Germinal center (tissue), 1 donor: ENCODE measurements at regions not wholly inside any gene's neighbourhood (a gene's known extent, or its start where the extent isn't known, plus 50 kb on each side); places are given as distances from the start of the nearest gene placed in this dataset.

Experiments used
- DNase-seq: peaks from one replicate; pipeline ENCODE4 v3.0.0; 2012; ENCODE audit warnings: mixed read lengths, low spot score

DNA sequence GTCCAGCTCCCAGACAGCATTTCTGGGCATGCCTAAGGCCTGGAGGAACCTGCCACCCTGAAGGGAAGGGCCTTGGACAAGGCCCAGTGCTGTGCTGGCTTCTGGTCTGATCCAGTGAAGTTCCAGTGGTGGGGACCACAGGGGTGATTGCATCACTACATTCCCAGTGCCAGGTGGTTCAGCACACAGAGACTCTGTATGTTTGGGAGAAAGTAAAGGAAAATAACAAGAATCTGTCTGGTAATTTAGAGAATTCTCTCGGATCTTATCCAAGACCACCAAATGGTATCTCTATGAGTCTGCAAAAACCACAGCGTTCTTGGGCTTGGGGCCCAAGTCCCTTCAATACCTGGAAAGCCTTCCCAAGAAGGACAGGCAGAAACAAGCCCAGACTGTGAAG lies 131.8 kb upstream of the MAD2L1 start:
- DNase-seq = no peak

DNA sequence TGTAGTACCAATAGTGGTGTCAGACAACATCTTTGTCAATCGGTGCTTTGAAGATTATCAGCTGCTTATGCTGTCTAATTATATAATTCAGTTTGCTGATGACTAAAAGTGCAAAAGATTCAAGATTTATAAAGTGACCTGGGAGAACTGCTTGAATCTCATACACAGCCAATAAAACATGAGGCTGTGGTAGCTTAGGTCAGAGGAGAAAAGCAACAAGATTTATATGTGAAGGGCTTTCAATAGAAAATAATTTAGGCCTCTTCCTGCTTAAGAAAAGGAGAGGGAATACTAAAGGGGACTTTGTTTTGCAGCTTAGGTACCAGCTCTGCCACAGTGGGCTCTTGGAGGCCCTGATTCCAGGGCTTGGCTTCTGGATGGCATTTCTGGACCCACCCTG lies 111.0 kb upstream of the MAD2L1 start:
- no peak for DNase-seq

DNA sequence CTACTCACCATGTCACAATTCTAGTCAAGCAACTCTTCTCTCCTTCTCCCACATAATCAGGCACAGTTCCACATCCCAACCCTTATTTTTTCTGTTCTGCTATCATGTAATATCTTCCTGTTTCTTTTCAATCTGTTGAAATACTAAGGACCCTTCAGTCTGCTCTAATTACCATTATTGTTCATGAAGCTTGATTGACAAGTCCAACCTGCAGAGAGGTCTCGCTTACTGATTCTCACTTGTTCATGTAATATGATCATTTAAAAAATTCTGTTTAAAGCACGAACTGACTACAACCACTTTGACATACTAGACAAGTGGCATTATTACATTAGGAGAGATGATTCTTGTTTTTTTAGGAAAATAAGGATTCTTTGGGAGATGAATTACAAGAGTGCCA lies 108.6 kb upstream of the MAD2L1 start:
- DNase-seq = no peak

DNA sequence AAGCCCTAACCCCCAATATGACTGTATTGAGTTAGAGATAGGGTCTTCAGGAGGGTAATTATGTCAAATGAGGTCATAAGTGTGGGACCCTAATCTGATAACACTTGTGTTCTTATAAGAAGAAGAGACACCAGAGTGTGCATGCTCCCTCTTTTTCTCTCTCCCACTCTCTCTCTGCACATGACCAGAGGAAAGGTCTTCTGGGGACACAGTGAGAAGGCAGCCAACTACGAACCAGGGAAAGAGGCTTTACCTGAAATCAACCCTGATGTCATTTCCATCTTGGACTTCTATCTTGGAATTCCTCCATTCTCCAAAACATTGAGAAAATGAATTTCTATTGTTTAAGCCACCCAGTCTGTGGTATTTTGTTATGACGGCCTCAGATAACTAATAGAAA lies 97.2 kb upstream of the MAD2L1 start:
- no peak for DNase-seq

DNA sequence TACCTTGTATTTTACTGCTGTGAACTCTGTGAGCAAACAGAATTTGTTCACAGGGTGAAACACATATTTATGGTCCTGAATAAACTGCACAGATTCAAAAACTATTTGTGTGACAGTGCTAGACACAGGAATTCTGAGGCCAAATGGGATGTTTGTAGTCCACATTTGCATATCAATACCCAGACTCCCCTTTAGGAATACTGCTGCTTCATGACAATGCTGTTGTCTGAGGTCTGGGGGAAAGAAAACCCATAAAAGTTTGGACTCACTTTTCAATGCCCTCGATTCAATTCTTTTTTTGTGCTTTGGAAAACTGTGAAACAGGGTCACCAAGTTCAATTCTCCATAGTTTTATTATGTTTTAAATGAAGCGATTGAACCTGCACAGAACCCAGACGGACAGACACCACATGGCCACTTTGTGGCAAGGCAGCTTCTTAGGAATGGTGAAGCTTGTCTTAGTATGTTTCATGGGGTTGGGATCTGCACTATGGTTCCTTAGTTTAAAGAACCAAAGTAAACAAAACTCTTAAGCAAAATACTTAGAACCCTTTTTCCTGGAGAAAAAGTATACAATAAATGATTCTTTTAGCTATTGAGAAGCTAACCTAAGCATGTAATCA lies 92.3 kb upstream of the MAD2L1 start:
- no peak for DNase-seq

DNA sequence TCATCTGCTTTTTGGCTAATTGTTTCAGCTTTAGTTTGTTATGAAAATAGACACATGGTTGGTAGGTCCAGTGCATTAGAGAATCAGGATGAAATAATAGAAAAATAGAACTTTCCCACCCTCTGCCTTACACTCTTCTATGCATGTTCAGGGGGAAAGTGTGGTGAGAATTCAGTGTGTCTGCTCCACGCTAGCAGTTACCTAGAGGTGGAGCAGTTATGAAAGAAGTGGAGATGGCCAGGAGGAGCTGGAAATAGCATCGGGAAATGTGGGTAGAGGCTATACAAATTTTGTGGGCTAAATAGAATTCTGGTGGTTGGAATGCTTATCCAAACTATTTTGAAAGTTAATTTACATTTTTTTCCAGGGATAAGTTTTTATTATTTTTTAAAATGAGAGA lies 91.4 kb upstream of the MAD2L1 start:
- DNase-seq = no peak

DNA sequence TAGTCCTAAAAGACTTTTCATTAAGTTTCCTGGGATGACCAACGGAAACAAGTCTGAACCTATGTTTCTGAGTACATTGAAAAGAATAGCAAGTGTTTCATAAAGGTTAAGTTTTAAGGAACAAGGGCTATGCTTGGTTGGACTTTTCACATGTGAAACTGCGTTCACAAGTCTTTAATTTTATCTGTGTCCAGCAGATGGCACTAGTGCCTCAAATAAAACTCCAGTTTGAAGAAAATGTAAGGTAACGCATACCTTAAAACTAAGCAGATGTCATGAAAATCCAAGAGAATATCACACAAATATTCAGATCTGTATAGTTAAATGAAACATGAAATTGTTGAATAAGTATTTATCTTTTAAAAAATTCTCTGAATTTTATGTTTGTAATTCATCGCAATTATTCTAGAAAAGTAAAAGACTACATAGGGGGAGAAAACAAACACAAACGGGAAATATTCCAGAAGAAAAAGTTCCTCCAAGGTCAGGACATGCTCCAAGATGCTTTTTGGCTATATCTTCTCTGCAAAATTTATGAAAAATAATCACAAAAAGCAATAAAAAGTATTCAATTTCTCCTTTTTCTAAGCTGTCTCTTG lies 89.6 kb upstream of the MAD2L1 start:
- peak; percentile 13 for DNase-seq

DNA sequence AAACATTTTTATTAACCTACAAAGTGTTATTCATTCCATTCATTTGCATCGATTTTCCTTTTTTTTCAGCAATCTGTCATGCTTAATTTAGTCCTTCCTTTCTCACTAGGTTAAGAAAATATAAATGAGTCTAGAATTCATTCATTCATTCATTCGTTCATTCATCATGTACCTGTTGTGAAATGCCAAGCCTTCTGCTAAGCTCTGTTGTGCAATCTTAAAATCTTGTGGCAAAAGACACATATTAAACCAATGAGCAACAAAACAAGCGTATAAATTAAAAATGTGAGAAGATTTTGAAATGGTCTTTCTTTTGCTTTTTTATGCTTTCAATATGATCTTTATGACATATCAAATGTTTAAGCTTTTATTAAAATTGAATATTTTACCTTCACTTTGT lies 88.6 kb upstream of the MAD2L1 start:
- DNase-seq = no peak

DNA sequence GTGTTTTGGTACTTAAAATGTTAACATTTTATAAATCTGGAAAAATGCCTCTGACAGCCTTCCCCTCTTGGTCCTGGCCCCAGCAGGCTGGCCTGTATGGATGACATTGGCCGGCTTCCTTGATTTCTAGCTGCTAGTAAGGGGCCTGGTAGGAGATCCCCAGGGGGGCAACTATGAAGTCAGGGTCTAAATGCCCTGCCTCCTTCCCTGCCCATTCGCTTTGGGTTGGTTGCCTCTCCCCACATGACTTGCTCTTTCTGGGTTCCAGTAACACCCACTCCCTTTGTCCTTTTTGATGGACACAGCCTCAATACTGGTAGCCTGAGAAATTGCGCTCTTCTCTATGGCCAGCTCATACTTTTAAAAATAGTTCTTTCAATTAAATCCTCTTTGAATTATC lies 78.0 kb upstream of the MAD2L1 start:
- no peak for DNase-seq

DNA sequence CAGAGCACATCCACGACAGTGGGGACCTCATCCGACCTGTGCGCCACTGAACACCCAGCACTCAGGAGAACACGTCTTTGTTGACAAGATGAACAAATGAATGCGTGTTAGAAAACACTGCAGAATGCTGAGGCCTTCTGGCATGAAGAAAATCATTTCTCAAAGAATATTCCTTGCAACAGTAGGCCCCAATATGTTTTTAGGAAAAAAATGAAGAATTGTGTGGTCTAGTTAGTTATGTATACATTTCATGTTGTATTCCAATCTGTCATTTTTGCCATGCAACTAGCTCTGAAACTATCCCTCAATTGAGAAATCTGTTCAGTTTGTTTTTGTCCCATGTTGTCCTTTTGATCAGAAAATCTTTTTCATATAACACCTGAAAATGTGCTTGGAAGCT lies 77.4 kb upstream of the MAD2L1 start:
- DNase-seq = no peak

DNA sequence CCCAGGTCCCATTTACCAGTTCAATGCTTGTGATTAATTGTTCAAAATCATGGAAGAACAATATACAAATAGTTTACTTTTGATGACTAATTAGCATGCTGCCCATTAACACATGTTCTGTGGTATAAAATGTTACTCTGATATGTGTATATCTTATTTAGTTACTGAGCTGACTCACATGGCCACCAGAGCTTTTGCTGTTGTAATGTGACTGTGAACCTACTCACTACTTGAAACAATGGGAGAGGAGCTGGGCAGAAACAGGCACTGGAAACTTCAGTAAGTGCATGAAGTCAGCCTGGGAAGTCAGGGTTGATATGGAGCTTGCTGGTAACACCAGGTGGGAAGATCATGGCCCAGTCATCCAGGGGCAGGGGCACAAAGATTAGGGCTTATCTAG lies 72.7 kb upstream of the MAD2L1 start:
- no peak for DNase-seq

DNA sequence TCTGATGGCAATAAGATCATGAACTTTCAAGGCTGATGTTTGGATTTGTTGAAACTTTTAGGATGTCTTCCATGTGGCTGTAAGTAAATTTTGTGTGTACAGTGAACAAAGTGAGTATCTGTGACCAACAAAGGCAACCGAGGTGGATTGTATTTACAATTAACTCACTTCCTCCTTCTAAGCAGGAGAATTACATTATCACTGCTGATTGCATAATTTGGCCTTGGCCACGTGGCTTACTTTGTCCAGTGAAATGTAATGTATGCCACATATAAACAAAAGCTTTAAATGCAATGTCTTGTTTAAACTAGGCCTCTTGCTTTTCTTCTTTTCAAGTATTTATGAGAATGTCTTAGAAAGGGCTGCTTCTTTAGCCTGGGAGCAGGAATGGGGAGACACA lies 66.3 kb upstream of the MAD2L1 start:
- DNase-seq = no peak

DNA sequence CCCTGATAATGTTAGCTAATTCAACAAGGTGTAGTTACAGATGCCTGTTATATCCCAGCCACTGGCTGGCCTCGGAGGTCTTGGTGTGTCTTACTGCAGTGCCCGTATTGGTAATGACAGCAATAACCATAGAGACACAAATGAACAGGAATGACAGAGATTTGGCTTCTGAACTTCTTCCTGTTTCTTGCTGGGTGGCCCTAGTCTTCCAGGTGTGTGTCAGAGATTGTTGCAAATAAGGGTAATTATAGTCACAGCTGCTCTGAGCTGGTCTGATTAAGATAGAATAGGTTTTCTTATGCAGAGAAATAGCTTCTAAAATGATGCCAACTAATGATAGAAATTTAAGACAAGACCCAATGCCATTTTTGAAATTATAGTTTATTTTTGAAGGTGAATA lies 64.1 kb upstream of the MAD2L1 start:
- DNase-seq = peak; percentile 2
